HG03378 (cell line): ENCODE measurements at regions not wholly inside any gene's neighbourhood (a gene's known extent, or its start where the extent isn't known, plus 50 kb on each side); places are given as distances from the start of the nearest gene placed in this dataset.

ENCODE experiments used
- ATAC-seq: cut with Tn5 transposase; IDR thresholded peaks from one replicate; pipeline ENCODE4 v1.9.1; 2021; ENCODE audit warnings: mild to moderate bottlenecking, moderate library complexity; ENCODE audit not compliant: unreplicated experiment

DNA sequence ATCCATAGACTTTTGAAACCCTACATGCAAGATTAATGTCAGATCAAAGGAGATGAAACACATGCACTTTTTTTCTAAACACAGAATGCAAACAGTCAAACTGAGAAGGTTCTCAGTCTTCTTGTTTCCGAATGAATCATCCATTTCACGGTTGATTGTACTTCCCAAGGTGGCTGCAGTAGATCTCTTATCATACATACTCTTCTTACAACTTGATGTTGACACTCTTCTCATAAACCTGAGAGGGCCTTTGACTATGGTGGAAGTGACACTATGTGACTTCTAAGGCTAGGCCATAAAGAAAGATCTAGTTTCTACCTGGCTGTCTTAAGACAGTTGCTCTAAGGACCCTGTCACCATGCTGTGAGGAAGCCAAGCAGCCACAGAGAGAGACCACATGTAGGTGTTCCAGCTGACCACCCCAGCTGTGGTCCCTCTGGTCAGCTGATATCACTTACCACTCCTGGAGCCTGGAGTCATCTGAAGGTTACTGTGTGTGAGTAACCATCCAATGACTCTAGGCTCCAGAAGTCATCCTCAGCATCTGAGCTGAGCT lies 67.2 kb upstream of the HMGA2 start:
- ATAC-seq, result peak; percentile 96

DNA sequence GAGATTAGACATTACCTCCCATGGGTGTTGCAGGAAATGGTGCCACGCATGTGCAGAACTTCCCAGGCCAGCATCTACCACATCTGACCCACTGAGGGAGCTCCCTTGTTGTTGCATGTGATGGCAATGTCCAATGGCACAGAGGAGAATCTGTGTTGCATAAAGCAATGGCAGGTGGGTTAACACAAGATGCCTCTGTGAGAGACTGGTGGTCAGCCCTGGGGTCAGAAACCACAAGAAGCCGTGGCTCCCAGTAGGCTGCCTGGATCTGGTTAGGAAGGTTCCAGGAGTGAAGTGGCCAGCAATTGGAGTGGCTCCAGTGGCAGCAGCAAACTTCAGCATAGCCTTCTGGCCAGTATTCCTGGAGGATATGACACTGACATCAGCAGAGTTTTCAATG lies 65.9 kb upstream of the HMGA2 start:
- no peak for ATAC-seq

DNA sequence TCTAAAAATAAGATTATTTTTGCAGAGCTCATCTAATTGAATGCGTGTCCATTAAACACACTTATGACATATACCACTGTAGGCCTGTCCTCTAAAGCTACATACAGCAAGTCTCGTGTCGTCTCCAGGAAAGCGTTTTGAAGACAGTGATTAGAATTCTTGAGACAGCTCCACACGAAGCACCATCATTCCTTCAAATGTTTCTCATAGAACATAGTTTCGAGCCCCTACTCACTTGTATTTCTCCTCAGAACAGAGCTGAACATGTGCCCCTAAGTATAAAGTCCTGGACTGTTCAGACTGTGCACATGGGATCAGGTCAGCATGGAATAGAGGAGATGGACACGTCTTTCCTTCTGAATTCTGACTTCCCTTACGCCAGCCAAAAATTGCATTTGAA lies 64.5 kb upstream of the HMGA2 start:
- ATAC-seq, result no peak

GRCh38 chr12:65761301-65761700 lies 63.0 kb upstream of the HMGA2 start:
- no peak for ATAC-seq

- no peak for ATAC-seq
Observed at GRCh38 chr12:65764325-65764724, 60.0 kb upstream of the HMGA2 start.

GRCh38 chr12:65765436-65765813 lies 58.9 kb upstream of the HMGA2 start:
- no peak for ATAC-seq

DNA sequence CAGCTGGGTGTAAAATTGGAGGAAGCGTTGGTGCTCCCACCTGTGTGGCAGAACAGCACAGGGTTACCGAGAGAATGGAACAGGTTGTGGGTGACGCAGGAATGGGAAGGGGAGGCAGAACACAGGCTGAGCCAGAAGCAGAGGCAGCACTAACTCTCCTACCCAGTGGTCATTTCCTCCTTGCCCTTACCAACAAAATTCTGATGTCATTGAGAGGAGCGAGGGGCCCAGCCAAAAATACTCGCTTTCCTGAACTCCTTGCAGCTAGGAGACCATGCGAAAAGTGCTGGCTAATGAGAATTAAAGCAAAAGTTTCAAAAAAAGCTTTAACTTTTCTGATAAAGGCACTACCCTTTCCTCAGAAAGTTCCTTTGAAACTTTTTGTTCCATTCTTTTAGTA lies 54.4 kb upstream of the HMGA2 start:
- no peak for ATAC-seq
